SH-SY5Y (cell line): ENCODE measurements at regions not wholly inside any gene's neighbourhood (a gene's known extent, or its start where the extent isn't known, plus 50 kb on each side); places are given as distances from the start of the nearest gene placed in this dataset.

ENCODE experiments used
- GATA2 ChIP-seq: IDR thresholded peaks from 2 replicates; pipeline ENCODE4 v1.6.1; 2011; ENCODE audit warnings: mild to moderate bottlenecking, low read depth, low read length
- GATA3 ChIP-seq: IDR thresholded peaks from 2 replicates; pipeline ENCODE4 v1.6.1; 2011; ENCODE audit warnings: low read depth, mild to moderate bottlenecking, low read length, moderate library complexity

DNA sequence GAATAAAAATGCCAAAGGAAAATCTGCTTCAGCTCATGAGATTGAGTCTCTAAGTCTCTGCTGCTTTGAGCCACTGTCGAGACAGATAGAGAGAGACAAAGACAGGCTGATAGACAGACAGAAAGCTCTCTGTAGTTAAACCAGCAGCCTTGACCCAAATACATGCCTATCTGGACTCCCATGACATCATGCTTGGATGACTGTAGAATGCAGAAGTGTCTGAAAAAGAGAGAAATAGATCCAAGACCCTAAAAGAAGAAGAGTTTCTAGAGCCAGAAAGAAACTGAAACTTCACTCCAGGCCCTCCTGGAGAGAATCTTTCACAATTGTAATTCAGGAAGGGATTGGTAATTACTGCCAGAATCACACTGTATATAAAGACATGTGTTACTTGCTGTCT lies 122.6 kb upstream of the PLXNC1 start:
- TF ChIP-seq GATA2, result no peak
- no peak for TF ChIP-seq GATA3
